ENCODE measurements at regions not wholly inside any gene's neighbourhood (a gene's known extent, or its start where the extent isn't known, plus 50 kb on each side); places are given as distances from the start of the nearest gene placed in this dataset.
"Not testable (repeated sequence)": the region's sequence is repeated elsewhere in the genome, so short reads cannot be mapped to it uniquely, and the experiment has no call there.

DNA sequence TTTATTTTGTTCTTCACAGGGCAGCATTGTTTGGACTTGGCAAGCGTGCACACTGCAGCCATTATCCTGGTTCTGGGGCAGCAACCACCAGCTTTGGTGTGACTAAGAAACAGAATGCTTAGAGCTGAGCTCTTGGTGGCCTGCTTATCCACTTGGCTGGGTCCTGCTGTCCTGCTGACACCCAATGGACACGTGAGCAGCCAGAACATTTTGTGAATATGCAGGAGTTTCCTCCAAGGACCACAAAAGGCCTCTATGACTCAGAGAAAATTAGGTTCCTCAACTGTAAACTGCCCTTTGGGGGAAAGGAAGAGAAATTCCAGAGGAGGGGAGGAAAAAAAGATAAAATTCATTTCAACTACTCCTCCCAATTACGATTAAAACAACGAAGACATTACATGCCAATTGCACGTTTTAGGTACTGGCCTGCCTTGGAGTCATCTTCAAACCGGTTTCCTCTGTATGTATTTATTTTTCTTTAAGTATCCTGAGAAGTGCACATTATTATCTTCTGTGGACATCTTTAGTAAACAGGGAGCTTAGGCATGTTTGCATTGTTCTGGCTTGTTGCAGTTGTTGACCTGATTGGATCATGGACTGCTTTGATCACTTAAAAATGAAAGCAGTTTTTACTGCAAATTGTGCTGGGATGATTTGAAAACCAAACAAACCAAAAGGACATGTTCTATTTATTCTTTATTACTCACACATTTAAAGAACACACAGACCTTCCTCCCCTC is 82.3 kb upstream of the TLE4 start:
- DNase-seq, result peak in 42 of 51 donors; percentile 1 to 84 (median 51)

GRCh38 chr9:79490657-79491248 is 81.0 kb upstream of the TLE4 start:
- no peak for DNase-seq

- DNase-seq, result no peak
These were observed 79.4 kb upstream of the TLE4 start for GRCh38 chr9:79492092-79493009.

- not testable (repeated sequence) for DNase-seq
These were observed 71.4 kb upstream of the TLE4 start for GRCh38 chr9:79500196-79500864.

- DNase-seq, result no peak
These were observed 70.2 kb upstream of the TLE4 start for GRCh38 chr9:79501546-79501945.

- DNase-seq, result no peak
These were observed 64.0 kb upstream of the TLE4 start for GRCh38 chr9:79507801-79508200.

DNA sequence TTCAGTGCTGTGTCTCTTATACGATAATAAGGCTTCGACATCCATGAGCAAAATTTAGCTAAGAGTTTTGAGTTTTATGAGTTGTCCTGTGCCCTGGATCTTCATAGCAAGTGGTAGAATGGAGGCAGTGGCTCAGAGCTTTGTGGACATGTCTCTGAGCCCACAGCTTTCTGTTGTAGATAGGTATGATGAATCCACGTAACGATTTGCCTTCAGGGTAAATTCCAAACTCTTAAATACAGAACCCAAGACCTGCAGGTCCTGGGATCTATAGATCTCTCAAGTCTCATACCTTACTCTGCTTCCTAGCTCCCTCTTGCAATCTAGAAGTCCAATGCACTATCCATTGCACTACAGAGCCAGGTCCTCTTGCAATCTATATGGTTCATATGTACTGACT is 59.5 kb upstream of the TLE4 start:
- no peak for DNase-seq
